HG03558 (cell line): ENCODE measurements at regions not wholly inside any gene's neighbourhood (a gene's known extent, or its start where the extent isn't known, plus 50 kb on each side); places are given as distances from the start of the nearest gene placed in this dataset.

Experiments
- ATAC-seq: cut with Tn5 transposase; IDR thresholded peaks from one replicate; pipeline ENCODE4 v1.9.1; 2021; ENCODE audit warnings: moderate number of reproducible peaks; ENCODE audit not compliant: unreplicated experiment; ENCODE audit errors: extremely low read depth

DNA sequence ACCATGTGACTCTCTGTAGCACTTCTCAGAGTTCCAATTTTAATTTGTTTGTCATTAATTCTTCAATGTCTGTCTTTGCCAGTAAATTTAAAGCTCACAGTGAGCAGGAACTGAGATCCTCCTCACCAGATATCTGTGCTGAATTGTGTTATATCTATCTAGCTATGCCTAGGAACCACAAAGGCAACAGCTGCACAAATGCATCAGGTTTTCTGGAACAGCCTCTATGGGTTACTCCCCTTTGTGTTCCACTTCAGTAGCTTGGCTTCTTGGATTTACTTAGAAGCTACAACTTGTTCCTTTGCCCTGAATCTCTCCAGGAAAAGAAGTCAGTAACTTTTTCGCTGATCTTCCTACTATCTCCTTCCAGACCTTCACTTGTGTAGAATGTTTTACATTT is 1237.8 kb upstream of the ADGRL4 start:
- no peak for ATAC-seq

DNA sequence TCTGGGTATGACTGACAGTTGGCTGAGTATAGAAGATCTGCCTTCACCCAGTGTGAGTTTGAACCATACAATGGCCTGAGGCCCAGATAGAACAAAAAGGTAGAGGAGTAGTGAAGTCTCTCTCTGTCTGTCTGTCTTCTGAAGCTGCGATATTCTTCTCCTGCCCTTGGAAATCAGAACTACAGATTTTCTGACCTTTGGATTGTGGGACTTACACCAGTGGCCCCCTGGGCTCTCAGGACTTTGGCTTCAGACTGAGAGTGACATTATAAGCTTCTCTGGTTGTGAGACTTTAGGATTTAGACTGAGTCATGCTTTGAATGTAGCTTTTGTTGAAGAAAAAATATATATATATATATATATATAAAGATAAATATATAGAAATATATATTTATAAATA is 1235.0 kb upstream of the ADGRL4 start:
- ATAC-seq = no peak

DNA sequence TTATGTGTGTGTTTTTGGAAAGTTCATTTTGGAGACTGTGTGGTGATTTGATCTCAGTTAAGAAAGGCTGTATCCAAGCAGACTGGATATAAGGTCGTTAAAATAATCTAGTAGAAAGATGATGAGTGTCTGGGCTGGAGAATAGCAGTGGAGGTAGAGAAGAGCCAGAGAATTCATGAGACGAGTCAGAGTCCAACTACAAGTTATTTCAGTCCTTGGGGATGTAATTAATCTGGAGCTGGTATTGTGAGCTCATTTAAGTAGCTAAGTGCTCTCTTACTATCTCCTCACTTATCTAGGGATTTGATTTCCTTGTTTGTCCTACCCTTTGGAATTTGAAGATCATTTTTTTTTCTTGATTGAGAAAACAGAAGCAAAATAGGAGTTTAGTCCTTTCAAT is 1219.0 kb upstream of the ADGRL4 start:
- ATAC-seq = no peak

DNA sequence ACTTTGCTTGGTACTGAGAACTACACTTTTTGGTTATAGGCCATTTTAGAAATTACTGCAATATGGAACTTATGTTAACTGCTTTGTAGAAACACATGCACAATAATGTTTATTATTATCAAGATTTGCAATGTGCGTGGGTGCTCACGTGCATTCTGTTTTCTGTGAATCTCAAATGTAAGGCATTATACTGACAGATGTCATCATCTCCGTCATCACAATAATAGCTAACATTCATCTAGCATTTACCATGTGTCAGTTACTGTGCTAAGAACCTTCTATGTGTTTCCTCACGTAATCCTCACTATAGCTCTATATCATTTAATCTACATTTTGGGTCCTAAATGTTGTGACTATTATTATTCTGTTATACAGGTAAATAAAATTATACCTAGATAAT is 1214.8 kb upstream of the ADGRL4 start:
- no peak for ATAC-seq

DNA sequence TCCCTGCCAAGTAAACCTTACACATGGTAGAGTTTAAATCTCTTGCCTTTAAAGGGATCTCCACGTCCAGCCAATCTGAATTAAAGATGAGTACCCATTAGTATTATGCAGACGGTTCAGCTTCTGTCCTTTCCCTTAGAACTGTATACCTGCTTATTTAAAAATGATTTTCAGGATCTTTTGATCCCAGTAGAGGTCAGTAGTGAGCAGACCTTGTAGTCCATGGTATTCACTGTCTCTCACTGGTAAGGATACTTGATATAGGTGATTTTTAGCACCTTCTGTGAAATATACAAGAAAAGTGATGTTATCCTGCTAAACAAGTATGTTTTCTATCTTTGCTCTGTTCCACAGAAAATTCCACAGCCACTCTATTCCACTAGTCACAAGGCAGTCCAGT is 1211.6 kb upstream of the ADGRL4 start:
- ATAC-seq = peak; percentile 64

DNA sequence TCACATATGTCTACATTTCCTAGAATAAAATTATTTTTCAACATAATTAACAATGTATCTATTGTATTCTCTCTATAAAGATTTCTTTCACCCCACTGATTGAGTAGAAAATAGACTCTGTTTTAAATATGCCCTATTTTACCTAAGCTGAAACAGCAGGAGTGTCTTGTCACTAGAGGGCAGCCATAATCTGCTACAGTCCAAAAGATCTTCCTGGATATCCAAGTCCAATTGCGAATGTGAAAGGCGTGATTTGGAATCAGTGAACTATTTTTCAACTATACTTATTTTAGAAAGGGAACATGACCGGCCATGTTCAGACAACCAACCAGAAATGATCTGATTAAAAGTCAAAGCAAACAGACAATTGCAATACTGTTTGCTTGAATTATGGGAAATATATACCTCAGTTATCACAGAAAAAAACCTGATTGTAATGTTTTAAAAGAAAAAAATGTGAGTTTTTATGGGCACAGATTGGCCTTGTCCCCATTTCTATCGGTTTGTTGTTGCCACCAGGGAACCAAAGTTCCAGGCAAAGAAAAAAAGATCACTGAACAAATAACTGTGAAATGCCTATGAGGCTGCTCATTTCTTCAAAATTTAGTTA is 1211.0 kb upstream of the ADGRL4 start:
- ATAC-seq = no peak

DNA sequence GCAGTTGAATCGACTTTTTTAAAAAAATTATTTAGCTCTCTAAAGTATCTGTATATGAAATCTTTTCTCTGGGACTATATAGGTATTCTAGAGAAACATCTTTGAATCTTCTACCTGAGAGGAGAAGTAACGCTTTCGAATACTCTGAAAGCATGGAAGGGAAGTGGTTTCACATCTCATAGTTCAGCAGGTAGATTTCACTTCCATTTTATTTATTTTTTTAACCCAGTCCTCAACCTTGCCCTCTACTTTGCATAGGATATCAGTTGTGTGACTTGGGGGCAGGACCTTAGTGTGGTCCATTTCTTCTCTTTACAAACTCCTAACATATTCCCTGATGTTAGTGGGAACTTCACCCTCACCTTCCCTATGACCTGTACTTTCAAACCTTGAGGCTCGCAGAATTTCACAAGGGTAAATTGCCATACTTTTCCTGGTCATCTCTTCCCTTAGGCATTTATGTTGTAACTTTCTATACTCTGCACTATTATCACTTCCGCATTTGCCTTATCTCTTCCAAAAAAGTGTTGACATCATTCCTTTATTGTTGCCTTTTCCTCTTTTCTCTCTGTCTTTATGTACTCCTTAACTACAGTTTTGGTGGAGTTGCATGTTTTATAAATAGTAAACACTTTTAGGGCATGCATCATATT is 1208.5 kb upstream of the ADGRL4 start:
- ATAC-seq = no peak

DNA sequence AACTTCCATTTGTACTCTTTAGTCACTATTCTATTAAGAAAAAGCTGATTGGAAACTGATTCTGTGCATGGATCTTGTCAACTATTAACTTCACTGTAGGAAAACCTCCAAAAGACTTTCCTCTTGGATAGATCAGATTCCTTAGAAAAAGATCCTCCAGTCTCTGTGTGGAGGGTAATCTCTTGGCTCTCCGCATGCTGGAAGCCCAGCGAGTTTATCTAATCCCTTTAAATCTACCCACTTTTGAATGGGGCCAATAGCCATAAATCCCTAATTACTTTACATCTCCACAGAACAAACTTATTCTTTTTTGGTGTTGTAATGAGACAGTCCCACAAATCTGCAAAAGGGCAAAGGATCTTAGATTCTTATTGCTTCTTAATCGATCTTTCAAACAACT is 1206.4 kb upstream of the ADGRL4 start:
- ATAC-seq = no peak

DNA sequence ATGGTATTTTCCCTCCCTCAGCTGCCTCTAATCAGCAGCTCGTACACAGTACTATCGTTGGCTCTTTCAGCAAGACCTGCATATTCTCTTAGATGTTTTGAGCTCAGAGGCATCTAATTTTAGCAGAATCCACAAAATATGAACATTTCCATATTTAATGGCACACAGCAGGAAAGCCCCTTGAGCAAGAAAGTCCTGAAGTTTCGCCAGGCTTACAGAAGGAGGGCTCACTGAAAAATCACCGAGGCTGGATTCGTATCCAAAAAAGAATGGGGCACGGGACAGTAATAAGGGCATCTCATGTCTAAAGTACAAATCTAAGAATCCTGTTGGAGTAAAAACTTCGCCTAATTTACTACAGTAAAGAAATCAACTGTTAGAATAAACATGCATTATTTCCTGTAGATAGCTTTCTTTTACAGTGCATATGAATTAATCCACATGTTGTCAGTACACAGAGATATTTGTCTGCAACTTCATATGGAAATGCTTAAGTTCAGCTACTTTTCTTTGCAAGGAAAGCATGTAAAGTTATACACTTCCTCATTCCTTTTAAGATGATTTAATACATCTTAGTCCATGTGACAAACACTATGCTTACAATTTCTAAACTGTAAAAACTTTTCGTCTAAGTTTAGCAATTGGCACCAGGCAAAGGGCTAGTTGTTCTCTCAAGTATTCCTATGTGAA is 1205.3 kb upstream of the ADGRL4 start:
- no peak for ATAC-seq

DNA sequence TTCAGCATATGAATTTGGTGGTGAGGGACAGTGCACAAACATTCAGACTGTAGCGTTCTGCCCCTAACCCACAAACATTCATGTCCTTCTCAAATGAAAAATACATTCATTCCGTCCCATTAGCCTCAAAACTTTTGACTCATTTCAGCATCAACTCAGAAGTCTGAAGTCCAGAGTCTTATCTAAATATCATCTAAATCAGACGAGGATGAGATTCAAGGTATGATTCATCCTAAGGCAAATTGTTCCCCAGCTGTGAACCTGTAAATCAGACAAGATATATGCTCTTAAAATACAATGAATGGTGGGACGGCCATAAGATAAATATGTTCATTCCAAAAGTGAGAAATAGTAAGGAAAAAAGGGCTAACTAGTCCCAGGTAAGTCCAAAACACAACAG is 1195.6 kb upstream of the ADGRL4 start:
- no peak for ATAC-seq

DNA sequence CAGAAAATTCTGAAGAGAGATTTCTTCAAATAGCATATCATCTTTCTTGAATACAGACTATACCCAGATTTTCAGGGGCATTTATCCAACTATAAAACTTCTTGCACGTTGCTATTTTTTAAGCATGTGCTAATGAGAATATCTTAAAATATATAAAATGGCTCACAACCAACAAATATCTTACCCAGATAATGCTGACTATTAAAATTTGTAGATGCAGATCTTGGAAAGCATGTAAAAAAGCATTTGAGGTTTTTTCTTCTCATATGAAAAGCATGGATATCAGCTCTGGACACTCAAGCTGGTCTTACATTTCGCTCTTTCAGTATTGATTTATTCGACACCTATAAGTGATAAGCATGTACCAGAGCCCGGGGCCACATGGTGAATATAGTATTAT is 1187.7 kb upstream of the ADGRL4 start:
- no peak for ATAC-seq

DNA sequence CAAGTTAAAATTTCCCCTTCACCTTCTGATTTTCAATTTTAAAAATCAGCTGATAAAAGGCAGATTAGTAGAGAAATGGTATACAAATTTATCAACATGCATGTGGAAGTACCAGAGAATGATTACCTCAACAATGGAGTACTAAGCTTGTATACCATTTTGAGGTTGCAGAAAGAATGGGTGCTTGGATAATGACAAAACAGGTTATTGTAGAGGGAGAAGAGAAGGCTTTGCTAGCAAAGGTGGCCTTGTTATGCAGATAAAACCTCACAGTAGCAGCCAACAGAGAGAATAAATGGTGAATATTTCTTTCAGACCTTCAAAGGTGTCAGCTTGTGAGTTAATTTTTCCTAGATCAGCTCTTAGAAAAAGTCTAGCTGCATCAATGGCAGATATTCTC is 1174.9 kb upstream of the ADGRL4 start:
- no peak for ATAC-seq

DNA sequence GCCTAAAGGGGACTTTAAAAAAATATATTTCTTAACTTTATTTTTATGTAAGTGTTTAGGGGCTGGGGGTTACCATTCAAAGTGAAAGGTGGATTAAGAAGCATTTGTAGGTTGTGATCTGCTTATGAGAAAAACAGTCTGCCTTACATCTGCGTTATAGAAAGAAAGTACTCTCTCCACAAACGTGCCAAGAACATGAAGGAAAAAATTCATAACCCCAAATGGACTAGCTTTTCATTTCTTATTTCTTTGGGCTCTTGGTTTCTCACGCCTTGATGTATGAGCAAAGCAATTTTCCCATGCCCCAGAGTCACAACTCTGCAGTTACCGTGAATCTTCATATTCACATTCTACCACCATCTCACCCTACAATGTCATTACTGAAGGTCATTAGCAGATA is 1165.1 kb upstream of the ADGRL4 start:
- ATAC-seq = no peak

DNA sequence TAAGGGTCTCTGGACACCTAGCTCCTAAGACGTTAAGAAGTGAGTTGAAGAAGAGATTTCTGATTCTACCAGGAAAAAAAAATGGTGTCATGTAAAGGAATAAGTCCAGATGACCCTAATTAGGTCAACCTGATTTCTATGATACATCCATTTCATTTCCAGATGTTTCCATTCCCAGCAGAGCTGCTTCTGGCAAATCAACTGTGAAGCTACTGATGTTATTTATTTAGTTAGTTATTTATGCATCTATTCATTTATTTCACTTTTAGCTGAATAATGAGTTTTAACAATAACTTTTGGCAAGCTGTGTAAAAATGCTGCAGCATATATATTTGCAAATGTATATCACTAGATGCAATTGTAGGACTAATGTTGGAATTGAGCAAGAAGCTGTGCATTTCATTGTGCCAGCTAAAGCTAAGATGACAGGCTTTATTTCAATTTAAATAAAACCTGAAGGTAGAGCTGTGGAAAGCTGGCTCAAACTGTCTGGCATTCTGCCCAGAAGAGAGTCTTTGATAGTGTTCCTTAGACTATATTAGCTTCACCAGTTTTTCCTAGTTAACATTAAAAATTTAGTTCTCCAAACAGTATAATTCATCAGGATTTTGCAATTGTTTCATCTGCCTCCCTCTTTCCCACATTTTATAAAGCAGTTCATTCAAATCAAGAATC is 1164.4 kb upstream of the ADGRL4 start:
- no peak for ATAC-seq

DNA sequence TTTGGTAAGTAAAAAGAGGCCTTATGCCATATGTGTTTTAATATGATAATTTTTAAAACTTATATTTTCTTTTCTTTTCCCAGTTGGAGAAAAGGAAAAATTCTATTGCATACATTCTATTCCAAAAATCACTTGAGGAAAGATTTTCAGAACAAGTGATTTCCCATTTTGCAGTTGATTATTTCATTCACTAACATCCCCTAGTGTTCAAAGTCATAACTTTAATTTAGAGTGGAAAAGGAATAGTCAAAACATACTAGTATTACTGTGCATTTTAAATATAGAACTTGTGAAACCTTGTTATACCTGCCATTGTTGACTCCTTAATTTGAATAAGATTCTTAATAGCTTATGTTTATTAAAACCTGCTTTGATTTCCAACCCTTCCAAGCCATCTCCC is 1157.6 kb upstream of the ADGRL4 start:
- no peak for ATAC-seq

DNA sequence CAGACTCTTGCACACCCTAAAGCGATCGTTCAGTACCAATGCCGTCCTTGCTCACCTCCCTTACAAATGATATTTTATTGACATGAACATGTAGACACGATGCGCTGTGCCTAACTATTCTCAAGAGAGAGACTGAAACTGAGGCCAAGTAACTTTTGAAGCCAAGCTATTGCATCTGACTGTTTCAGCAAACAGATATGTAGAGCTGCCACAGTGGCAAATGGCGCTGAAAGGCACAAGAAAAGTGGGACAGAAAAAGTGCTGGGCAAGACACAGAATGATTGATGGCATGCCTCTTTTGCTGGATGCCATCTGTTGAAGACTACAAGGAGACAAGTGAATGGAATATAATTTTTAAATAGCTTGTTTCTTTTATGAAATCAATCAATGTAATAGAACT is 1157.2 kb upstream of the ADGRL4 start:
- no peak for ATAC-seq

DNA sequence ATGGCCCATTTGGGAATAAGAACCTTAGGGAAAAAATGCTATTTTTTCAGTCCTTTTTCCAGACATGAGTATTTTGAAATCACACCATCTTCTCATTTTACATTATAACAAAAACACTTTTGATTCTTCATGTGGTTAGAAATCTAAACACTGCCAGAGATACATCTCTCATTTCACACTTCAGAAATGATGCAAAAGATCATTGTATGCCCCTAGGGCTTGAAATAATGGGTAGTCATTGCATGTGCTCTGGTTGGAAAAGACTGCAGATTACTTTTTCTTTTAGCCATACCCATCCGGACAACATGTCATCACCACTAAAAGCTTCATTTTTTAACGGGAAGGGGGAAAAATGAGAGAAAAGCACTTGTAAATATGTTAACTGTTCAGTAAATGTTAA is 1152.2 kb upstream of the ADGRL4 start:
- ATAC-seq = no peak

DNA sequence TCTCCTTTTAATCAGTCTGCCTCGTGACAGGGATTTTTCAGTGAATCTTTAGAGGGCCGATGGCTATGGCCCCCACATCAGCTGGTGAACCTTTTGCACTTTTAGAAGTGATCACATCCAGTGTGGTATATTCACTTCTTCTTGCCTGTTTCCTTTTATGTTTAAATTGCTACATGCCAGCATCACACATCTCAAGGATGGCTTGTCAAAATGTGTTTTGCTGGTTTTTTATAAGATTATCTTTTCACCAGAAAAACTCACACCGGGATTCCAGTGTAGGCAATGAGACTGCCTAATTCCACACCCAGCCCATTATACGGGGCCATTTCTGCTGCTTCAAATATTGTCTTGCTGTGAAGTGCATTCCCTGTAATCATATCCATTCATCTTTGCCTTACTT is 1151.7 kb upstream of the ADGRL4 start:
- ATAC-seq = no peak

DNA sequence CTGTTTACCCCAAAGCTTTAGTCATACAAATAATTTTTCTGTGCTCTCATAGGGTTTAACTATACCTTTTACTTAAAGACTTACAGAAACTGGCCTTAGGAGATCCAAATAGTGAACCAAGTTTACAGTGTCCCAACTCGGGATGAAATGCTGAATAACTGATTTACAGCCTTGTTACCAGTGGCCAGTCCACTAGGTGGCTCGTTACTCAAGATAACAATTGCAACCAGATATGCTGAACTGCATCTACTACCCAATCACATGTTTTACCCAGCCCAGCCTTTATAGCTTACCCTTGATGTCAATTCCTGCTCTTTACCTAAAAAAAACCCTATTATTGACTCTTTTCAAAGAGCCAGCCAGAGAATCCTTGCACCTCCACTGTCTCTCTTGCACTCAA is 1148.8 kb upstream of the ADGRL4 start:
- ATAC-seq = no peak

DNA sequence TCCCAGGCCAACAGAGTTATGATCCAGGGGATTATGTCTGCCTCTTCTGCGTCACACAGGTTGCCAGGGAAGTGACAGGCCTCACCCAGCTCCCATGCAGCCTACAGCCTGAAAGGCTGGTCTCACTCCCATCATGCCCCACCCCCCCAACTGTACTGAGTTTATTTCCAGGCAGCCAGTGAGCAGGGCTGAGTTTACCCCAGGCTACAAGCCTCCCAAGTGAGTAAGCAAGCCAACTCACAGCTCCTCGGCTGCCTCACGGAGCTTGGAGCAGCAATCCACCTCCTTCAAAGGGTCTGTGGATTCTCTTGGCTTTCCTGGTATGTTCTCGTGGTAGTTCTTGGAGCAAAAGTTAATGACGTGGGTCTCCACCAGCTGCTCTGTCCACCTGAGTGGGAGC is 1147.6 kb upstream of the ADGRL4 start:
- ATAC-seq = no peak

DNA sequence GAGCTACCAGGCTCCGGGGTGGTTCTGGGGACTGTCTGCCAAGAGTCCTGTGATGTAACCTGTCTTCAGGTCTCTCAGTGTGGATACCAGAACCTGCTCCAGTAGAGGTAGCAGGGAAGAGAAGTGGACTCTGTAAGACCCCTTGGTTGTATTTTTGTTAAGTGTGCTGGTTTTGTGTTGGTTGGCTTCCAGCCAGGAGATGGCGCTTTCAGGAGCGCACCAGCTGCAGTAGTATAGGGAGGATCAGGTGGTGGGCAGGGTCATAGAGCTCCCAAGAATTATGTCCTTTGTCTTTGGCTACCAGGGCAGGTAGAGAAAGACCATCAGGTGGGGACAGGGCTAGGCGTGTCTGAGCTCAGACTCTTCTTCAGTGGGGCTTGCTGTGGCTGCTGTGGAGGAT is 1147.2 kb upstream of the ADGRL4 start:
- ATAC-seq = no peak
